NCI-H524 treated with DMSO at 0.1 percent for 48 hours (cell line): ENCODE measurements at regions not wholly inside any gene's neighbourhood (a gene's known extent, or its start where the extent isn't known, plus 50 kb on each side); places are given as distances from the start of the nearest gene placed in this dataset.

Experiments
- DNase-seq: peaks from one replicate; lab custom pipeline; 2025; lab: John Stamatoyannopoulos, UW

GRCh38 chr5:88396751-88397281 lies 128.2 kb upstream of the TMEM161B start:
- no peak for DNase-seq

DNA sequence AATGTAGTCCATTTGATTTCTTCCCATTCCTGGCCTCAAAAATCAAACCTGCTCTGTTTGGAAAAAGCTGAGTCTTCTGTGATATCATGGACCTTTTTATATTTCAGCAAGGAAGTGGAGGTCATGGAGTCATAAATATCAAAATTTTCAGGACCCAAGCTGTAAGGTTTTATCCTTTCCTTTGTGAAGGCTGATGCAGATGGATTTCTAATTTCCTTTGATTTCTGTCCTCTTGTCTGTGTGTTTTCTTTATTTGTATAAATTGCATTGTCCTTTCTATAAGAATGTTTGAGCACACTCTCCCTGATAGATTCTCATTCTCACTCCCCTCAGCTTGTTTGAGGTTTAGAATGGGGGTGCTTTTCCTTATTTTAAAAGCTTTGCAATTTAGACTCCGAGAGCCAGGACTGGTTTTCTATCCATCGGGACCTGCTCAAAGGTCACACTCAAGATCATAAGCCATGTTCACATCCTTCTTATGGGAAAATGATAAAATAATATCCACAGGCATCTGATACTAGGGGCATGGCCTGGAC lies 127.4 kb upstream of the TMEM161B start:
- DNase-seq: no peak

GRCh38 chr5:88395264-88395663 lies 126.6 kb upstream of the TMEM161B start:
- DNase-seq: no peak

DNA sequence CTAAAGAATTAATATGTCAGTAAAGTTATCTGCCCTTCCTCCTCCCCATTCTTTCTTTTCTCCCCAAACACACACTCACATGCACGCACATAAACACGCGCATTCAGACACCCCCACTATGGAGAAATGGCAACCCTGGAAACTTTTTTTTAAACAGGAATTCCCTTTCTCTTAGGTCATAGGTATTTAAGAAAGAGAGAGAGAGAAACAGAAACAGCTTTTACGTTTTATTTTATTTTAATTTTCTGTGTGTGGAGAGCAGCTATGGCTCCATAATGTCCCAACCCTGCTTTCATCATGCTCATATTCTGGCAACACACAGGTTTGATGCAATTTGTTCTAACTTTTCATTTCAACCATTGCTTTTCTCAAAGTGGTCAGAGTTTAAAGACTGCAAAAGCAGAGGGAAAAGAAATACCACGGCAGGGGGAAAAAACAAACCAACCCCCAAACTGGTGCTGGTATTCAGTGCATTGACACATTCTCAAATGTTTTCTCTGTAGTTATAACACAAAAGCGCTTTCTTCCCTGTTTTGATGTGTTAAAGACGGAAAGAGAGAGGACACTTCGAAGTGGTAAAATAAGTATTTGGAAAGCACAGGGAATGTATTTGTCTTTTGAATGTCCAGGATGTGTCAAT lies 126.0 kb upstream of the TMEM161B start:
- no peak for DNase-seq

DNA sequence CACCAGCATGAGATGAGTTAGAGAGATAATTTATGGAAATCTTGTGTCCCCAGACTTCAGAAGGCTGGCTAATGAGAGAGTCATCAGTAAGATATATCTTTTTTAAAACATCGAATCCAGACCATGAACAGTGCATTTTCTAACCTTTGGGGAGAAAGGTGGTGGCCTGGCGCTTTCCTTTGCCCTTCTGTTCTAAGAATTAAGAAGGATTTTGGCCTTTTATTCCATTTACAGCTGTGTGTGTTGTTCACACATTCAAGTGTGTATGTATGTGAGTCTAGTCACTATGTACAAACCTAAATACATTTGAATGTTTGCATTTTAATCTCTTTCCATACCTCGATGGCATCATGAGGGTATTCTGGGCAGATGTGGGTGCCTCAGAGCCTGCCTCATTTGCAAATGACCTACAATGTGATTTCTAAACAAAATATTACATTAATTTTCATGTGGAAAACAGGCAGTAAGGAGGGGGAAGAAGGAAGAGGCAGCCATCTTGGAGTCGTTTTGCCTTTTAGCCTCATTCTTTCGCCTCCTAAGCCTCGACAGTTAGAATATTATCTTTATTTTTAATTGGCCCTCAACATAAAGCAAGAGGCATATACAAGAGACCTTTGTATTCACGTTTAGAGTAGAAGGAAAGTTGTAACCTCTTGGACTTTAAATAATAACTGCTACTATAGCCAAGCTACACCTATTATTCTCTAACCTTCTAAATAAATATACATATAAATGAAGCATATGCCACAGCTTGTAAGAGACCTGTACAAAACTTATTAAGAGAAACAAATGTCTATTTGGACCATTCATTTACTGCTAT lies 125.3 kb upstream of the TMEM161B start:
- no peak for DNase-seq

GRCh38 chr5:88393042-88393441 lies 124.4 kb upstream of the TMEM161B start:
- no peak for DNase-seq

- DNase-seq: no peak
Measured at GRCh38 chr5:88391991-88392390, 123.3 kb upstream of the TMEM161B start.

GRCh38 chr5:88391116-88391515 lies 122.5 kb upstream of the TMEM161B start:
- DNase-seq: peak; percentile 46

DNA sequence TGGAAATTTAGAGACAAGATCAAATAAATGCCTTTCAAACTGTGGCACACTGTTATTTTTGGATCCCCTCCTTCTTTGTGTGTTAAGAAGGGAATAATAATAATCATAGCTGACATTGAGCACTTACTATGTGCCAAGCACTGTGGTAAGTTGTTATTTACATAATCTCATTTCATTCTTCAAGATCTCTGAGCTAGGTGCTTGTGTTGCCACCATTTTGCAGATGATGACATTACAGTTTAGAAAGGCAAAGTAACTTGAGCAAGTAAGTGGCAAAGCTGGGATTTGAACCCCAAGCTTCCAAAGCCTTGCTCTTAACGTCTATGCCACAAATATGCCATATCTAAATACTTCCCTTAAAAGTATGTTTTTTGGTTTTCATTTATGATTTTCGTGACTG lies 121.8 kb upstream of the TMEM161B start:
- no peak for DNase-seq

DNA sequence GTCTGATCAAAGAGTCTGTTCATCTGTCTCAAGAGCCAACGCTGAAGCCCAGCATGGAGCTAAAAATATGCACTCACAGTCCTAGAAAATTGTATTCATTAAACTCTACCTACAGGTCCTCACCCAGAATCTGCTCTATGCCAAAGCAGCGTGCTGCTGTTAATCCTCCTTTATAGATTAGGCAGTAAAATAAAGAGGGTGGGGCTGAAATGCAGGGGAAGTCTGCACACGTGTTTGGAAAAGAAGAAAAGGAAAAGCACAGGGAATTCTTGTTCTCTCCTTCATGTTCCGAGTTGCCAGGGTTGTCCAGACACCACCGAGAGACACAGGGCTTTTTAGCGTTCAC lies 121.4 kb upstream of the TMEM161B start:
- DNase-seq: no peak

DNA sequence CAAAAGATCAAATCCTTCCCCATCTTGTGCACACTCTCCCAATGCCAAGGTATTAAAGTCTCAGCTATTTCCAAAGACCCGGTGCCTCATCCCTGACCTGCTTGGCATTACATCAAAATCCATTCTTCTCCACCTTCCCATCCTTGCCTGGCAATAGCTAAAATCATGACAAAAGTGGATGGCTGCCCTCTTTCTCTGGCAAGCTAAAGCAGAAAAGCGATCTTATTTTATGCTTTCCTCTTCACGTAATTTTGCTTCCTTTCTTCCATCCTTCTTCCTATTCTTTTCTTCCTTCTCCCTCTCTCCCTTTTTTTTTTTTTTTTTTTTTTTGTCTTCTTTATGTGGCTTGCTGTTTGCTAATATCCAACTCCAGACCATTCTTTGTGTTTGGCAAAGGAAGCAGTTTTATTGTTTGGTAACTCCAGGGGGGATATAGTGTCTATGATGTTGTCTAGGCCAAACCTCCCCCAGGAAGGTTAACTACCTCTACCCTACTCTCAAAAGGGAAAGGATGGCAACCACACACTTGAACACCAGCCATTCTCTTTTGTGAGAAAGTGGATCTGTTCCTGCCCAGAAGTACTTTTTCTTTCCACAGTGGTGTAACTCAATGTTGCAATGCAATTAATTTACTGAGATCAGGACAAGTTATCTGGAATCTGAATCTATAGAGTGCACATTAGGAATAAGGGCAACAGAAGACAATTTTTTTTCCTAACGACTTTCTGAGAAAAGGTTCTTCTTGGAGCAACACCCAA lies 120.9 kb upstream of the TMEM161B start:
- DNase-seq: no peak

DNA sequence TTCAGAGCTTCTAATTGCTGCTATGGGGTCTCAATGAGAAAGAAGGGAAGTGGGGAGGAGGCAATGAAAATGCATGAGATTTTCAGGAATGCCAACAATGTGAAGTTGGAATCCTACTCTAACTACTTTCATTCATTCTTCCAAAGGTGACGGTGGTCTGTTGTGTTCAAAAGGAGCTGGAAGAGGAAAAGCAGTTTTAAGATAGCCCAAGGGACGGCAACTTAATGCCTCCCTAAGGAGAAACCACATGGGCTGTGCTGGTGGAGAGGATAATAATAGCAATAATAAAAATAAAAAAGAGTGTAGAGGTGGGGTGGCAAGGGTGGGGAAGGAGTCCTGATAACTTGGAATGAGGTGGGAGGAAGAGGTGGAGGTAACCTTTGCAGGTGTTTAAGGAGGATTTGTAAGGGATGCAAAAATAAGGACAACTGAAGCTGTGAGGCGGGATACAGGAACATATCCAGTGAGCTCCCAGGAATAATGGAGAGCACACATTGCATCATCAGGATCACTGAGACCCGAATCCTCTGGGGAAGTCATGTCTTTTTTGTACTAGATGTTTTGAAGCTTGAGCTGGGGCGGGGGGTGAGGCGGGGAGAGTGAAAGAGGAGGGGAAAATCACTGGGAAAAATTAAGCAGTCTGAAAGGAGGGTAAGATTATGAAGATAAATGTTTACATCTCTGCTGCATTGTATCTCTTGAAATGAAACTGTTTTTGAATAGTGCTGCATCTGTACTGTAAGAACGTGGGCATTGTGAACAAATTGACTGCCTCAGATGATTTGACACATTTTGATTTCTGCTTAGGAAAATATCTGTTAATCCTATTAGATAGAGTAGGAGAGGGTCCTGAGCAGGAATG lies 120.1 kb upstream of the TMEM161B start:
- no peak for DNase-seq

GRCh38 chr5:88384886-88385285 lies 116.2 kb upstream of the TMEM161B start:
- DNase-seq: no peak

DNA sequence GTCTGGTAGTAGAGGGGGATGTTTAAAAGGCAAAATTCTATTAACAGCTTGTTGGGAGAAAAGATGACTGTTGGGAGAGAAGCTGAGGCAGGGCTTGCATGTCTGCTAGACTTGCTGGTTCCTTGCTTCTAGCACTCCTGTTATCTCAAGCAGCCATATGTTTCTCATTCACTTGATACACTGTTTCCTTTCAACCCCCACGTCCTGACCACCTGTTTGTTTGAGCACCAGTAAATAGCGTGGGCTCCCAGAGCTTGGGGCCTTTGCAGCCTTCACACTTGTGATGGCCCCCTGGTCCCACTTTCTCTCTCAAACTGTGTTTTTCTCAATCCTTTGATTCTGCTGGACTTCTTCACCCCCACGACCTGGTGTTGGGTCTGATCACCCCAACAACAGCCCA lies 111.7 kb upstream of the TMEM161B start:
- peak; percentile 9 for DNase-seq

- DNase-seq: no peak
Measured at GRCh38 chr5:88377705-88378656, 109.3 kb upstream of the TMEM161B start.

DNA sequence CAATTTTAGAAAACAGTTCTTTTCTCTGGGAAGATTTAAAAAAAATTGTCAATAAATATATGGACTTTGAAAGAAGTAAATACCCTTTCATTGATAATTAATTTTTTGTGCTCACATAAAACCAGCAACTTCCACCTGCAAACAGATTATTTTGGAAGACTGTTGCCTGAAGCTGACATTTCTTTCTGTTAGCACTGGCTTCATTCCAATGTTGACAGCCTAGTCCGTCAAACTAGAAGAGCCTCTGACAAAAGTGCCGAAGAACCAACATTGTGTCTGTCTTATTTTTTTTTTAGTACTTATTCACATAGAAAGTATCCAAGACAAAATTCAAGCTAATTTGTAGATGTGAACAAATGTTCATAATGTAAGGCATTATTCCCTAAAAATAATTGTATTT lies 108.6 kb upstream of the TMEM161B start:
- DNase-seq: no peak

DNA sequence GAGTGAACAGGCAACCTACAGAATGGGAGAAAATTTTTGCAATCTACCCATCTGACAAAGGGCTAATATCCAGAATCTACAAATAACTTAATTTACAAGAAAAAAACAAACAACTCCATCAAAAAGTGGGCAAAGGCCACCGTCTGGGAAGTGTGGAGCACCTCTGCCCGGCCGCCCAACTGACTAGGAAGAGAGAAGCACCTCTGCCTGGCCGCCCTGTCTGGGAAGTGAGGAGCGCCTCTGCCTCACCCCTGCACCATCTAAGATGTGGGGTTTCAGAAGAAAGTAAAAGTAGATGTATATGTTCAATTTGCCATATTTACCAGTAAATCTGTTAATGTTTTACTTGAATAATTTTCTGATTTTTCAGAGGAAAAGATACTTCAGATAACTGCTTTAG lies 108.1 kb upstream of the TMEM161B start:
- DNase-seq: no peak

DNA sequence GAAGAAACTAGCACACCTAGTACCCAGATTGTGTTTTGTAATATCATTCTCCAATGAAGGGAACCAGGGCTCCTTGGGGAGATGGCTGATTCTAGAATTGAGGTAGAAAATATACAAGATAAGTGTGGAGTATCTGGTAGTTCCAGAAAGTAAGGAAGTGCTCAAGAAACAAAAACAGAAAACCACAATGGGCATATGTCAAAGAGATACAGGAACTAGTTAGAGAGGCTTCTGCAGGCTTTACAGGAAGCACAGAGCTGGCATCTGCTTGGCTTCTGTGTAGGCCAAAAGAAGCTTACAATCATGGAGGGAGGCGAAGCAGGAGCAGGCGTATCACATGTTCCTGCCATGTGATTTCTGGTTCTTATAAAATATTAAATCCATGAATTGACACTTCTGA lies 105.7 kb upstream of the TMEM161B start:
- no peak for DNase-seq

DNA sequence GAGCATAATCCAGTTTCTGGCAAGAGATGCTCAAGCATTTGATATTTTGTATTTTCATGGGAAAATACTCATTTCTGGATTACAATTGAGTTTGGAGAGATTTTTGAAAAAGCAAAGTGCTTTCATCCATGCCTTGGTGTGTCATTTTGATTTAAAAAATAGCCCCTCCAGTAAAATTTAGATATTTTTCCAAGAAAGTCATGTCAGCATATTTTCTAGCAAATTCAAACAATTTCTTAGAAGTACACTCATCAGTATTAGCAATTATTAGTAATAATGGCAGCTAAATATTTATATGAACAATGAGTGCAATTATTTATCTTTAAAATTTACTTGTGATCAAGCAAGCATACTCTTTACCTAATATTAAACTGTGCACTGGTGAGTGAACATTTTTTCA lies 102.2 kb upstream of the TMEM161B start:
- DNase-seq: no peak

GRCh38 chr5:88368201-88368600 lies 99.6 kb upstream of the TMEM161B start:
- DNase-seq: no peak
